ENCODE measurements at regions not wholly inside any gene's neighbourhood (a gene's known extent, or its start where the extent isn't known, plus 50 kb on each side); places are given as distances from the start of the nearest gene placed in this dataset.

- CTCF ChIA-PET, result no interaction called here
- BruUV-seq (replicated peaks), result no TSS peak
- Histone ChIP-seq H3K4me3 (ENCODE audit: low read depth, low read length, poor library complexity, severe bottlenecking) (no peak overlapping the region), H3K36me3 (ENCODE audit: insufficient read depth, low read length, poor library complexity, severe bottlenecking) (no peaks in the 10 kb centered on the region), H3K27me3 (replicated peaks; ENCODE audit: insufficient read depth, low read depth, low read length, poor library complexity) (no peaks in the 10 kb centered on the region), H3K9me3 (ENCODE audit: low read depth, low read length, poor library complexity, severe bottlenecking) (no peaks in the 10 kb centered on the region), H3K27ac (ENCODE audit: low read depth, low read length, poor library complexity, severe bottlenecking) (no peak overlapping the region), H3K4me1 (ENCODE audit: insufficient read depth, low read length, poor library complexity, severe bottlenecking) (peaks cover under 1% of the 10 kb centered on the region)
- DNase-seq (ENCODE audit: low spot score), result no peak
- POLR2A ChIA-PET (ENCODE audit: low non-redundant PET), result no interaction called here
- TF ChIP-seq EZH2 (IDR thresholded peaks at IDR 0.05; ENCODE audit: borderline replicate concordance, low read depth, low read length, poor library complexity, severe bottlenecking) (no peak), CTCF (conservative IDR thresholded peaks at IDR 0.05; ENCODE audit: low read depth, low read length) (no peak)
- intact Hi-C loops (cut with micrococcal nuclease; ENCODE audit: unreplicated experiment), result no loop called here
Observed at GRCh38 chr2:217304582-217304981, 444.7 kb upstream of the TNP1 start.

GRCh38 chr2:217302856-217303255, 443.0 kb upstream of the TNP1 start:
- Histone ChIP-seq H3K27me3 (replicated peaks; ENCODE audit: insufficient read depth, low read depth, low read length, poor library complexity) (no peaks in the 10 kb centered on the region), H3K36me3 (ENCODE audit: insufficient read depth, low read length, poor library complexity, severe bottlenecking) (no peaks in the 10 kb centered on the region), H3K4me1 (ENCODE audit: insufficient read depth, low read length, poor library complexity, severe bottlenecking) (peaks cover 4% of the 10 kb centered on the region), H3K4me3 (ENCODE audit: low read depth, low read length, poor library complexity, severe bottlenecking) (no peak overlapping the region), H3K9me3 (ENCODE audit: low read depth, low read length, poor library complexity, severe bottlenecking) (no peaks in the 10 kb centered on the region), H3K27ac (ENCODE audit: low read depth, low read length, poor library complexity, severe bottlenecking) (no peak overlapping the region)
- ChIA-PET CTCF (no interaction called here), POLR2A (ENCODE audit: low non-redundant PET) (no interaction called here)
- intact Hi-C loops (cut with micrococcal nuclease; ENCODE audit: unreplicated experiment), result no loop called here
- TF ChIP-seq EZH2 (IDR thresholded peaks at IDR 0.05; ENCODE audit: borderline replicate concordance, low read depth, low read length, poor library complexity, severe bottlenecking) (no peak), CTCF (conservative IDR thresholded peaks at IDR 0.05; ENCODE audit: low read depth, low read length) (no peak)
- no peak for DNase-seq (ENCODE audit: low spot score)
- BruUV-seq (replicated peaks), result no TSS peak

GRCh38 chr2:217301142-217301925, 441.5 kb upstream of the TNP1 start:
- Histone ChIP-seq H3K36me3 (ENCODE audit: insufficient read depth, low read length, poor library complexity, severe bottlenecking) (peaks cover 7% of the 10 kb centered on the region), H3K27me3 (replicated peaks; ENCODE audit: insufficient read depth, low read depth, low read length, poor library complexity) (no peaks in the 10 kb centered on the region), H3K4me3 (ENCODE audit: low read depth, low read length, poor library complexity, severe bottlenecking) (no peak overlapping the region), H3K9me3 (ENCODE audit: low read depth, low read length, poor library complexity, severe bottlenecking) (peaks cover 12% of the 10 kb centered on the region), H3K4me1 (ENCODE audit: insufficient read depth, low read length, poor library complexity, severe bottlenecking) (peaks cover 4% of the 10 kb centered on the region), H3K27ac (ENCODE audit: low read depth, low read length, poor library complexity, severe bottlenecking) (no peak overlapping the region)
- CTCF ChIA-PET, result no interaction called here
- no TSS peak for BruUV-seq (replicated peaks)
- TF ChIP-seq EZH2 (IDR thresholded peaks at IDR 0.05; ENCODE audit: borderline replicate concordance, low read depth, low read length, poor library complexity, severe bottlenecking), result no peak
- no peak for TF ChIP-seq CTCF (conservative IDR thresholded peaks at IDR 0.05; ENCODE audit: low read depth, low read length)
- DNase-seq (ENCODE audit: low spot score), result no peak
- POLR2A ChIA-PET (ENCODE audit: low non-redundant PET), result no interaction called here
- intact Hi-C loops (cut with micrococcal nuclease; ENCODE audit: unreplicated experiment), result no loop called here
